Natural killer cell (primary cell): ENCODE measurements at regions not wholly inside any gene's neighbourhood (a gene's known extent, or its start where the extent isn't known, plus 50 kb on each side); places are given as distances from the start of the nearest gene placed in this dataset.

ENCODE experiments used
- ATAC-seq, 3 donors: fragments of 150-1000 bp in 2 of 3; fragments of 200-7000 bp in 1 of 3; cut with Tn5 transposase; 1 replicate in 1 of 3; 2 replicates in 2 of 3; pipeline ENCODE4 v1.10.0; 2021; ENCODE audit warnings: mild to moderate bottlenecking in 2 of 3, moderate library complexity in 2 of 3
- DNase-seq, 2 donors: peaks; one replicate each; pipeline versions ENCODE4 v3.0.0 to v3.0.0-alpha.2; 2013 to 2021; ENCODE audit warnings: mixed read lengths in 1 of 2
- H3K27ac ChIP-seq: one replicate; pipeline ENCODE4 v1.5.1; 2013; ENCODE audit warnings: mild to moderate bottlenecking, low read length
- H3K27me3 ChIP-seq: one replicate; pipeline ENCODE4 v1.6.1; 2013; ENCODE audit warnings: low read length; ENCODE audit not compliant: control insufficient read depth, insufficient read depth
- H3K36me3 ChIP-seq: one replicate; pipeline ENCODE4 v1.6.1; 2013; ENCODE audit warnings: low read length; ENCODE audit not compliant: control insufficient read depth, insufficient read depth
- H3K4me1 ChIP-seq: one replicate; pipeline ENCODE4 v1.6.1; 2013; ENCODE audit warnings: low read length; ENCODE audit not compliant: control insufficient read depth, insufficient read depth
- H3K4me3 ChIP-seq: one replicate; pipeline ENCODE4 v1.5.1; 2013; ENCODE audit warnings: low read length
- H3K9me3 ChIP-seq: one replicate; pipeline ENCODE4 v1.6.1; 2013; ENCODE audit warnings: low read length; ENCODE audit not compliant: control insufficient read depth, insufficient read depth
- H3K27ac Mint-ChIP-seq, 2 donors: one replicate each; pipeline ENCODE4 v1.8.0; 2022; ENCODE audit warnings: mild to moderate bottlenecking in 2 of 2, mixed read lengths in 2 of 2, moderate library complexity in 1 of 2
- H3K27me3 Mint-ChIP-seq, 2 donors: one replicate each; pipeline ENCODE4 v1.8.0; 2022; ENCODE audit warnings: low read depth in 2 of 2, mixed read lengths in 2 of 2
- H3K36me3 Mint-ChIP-seq: one replicate; pipeline ENCODE4 v1.8.0; 2022; ENCODE audit warnings: mixed read lengths
- H3K4me1 Mint-ChIP-seq, 2 donors: one replicate each; pipeline ENCODE4 v1.8.0; 2022; ENCODE audit warnings: mixed read lengths in 2 of 2
- H3K4me3 Mint-ChIP-seq: one replicate; pipeline ENCODE4 v1.8.0; 2022; ENCODE audit warnings: mild to moderate bottlenecking, moderate library complexity, mixed read lengths
- H3K9me3 Mint-ChIP-seq, 2 donors: one replicate each; pipeline ENCODE4 v1.8.0; 2022; ENCODE audit warnings: mixed read lengths in 2 of 2
- WGBS: methylation state at CpG from one replicate; pipeline ENCODE4 v1.1.7; 2013; ENCODE audit warnings: missing lambda C conversion rate; ENCODE audit not compliant: insufficient coverage; 5-methylcytosine and 5-hydroxymethylcytosine counted together
- intact Hi-C: fragments of 100-400 bp; cut with micrococcal nuclease; formaldehyde crosslinking; loops from one replicate; pipeline ENCODE4 v1.14.2; 2022
- TF ChIP-seq, protein P1 (sequence below): fragments of 200-600 bp; IDR thresholded peaks from one replicate; pipeline ENCODE4 v1.8.0; 2022; ENCODE audit warnings: antibody characterized with exemption

DNA sequence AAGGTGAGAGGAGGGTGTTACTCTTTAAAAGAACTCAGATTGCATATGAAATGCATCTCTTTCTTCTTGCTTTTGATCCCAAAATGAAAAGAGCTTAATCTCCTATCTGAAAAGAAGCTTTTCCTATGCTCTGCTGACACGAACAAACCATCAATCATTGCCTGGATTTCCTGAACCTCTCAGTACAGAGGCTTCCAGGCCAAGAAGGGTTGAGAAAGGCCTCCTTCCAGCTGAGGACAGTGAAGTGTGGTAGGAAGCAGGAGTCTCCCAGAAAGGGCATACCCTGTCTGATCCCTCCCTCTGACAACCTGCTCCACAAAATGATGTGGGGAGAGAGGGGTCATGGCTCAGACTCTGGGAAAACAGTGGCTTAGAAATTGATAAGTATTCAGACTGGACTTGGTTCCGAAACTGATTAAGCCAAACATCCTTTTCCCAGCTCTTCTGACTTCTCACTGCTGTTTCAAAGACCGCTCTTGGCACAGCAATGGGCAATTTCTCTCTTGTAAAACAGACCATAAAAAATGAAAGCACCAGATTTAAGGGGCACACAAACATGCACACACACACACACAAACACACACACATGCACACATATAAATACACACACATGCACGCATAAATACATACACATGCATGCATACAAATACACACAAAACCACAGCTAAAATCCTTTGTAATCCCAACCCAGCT lies 310.3 kb downstream of the SIPA1L2 start:
- Histone ChIP-seq H3K27ac (no peak overlapping the region), H3K4me1 (no peaks in the 10 kb centered on the region), H3K4me3 (no peak overlapping the region), H3K9me3 (no peaks in the 10 kb centered on the region), H3K27me3 (no peaks in the 10 kb centered on the region), H3K36me3 (no peaks in the 10 kb centered on the region)
- Mint-ChIP-seq H3K27ac (no peak overlapping the region), H3K9me3 (no peaks in the 10 kb centered on the region), H3K4me3 (no peak overlapping the region), H3K36me3 (no peaks in the 10 kb centered on the region), H3K4me1 (no peaks in the 10 kb centered on the region), H3K27me3 (peaks cover 0 to 6% of the 10 kb centered on the region in 2 donors)
- WGBS = 63% methylated on average over 4 of the region's 4 CpGs
- no peak for ATAC-seq
- no peak for DNase-seq
- intact Hi-C loops = no loop called here
- TF ChIP-seq, protein P1, sequence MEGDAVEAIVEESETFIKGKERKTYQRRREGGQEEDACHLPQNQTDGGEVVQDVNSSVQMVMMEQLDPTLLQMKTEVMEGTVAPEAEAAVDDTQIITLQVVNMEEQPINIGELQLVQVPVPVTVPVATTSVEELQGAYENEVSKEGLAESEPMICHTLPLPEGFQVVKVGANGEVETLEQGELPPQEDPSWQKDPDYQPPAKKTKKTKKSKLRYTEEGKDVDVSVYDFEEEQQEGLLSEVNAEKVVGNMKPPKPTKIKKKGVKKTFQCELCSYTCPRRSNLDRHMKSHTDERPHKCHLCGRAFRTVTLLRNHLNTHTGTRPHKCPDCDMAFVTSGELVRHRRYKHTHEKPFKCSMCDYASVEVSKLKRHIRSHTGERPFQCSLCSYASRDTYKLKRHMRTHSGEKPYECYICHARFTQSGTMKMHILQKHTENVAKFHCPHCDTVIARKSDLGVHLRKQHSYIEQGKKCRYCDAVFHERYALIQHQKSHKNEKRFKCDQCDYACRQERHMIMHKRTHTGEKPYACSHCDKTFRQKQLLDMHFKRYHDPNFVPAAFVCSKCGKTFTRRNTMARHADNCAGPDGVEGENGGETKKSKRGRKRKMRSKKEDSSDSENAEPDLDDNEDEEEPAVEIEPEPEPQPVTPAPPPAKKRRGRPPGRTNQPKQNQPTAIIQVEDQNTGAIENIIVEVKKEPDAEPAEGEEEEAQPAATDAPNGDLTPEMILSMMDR = no peak

DNA sequence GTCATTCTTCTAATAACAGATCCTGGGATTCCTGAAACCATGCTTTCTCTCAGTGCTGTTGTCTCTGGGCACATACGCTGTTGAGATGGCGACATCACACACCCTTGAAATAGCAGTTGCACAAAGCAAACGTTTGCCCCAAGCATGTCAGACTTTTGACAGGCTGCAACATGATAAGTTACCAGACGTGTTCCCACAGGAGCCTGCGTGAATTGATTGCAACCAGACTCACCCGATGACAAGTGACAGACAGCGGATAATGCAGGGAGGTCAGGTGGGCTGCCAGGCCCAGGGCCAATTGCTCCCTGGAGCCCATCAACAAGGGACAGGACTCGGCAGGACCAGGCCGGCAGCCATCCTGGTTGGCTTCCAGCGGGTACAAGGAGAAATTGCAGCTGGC lies 310.9 kb downstream of the SIPA1L2 start:
- no peak for DNase-seq
- 86% methylated on average over 10 of the region's 10 CpGs for WGBS
- no peaks in the 10 kb centered on the region for H3K9me3 Mint-ChIP-seq
- ATAC-seq = no peak
- no peak overlapping the region for H3K4me3 Mint-ChIP-seq
- no peaks in the 10 kb centered on the region for H3K27me3 ChIP-seq
- H3K4me1 ChIP-seq = no peaks in the 10 kb centered on the region
- H3K27ac Mint-ChIP-seq = no peak overlapping the region
- H3K36me3 Mint-ChIP-seq = no peaks in the 10 kb centered on the region
- H3K27ac ChIP-seq = no peak overlapping the region
- TF ChIP-seq, protein P1 = no peak
- H3K27me3 Mint-ChIP-seq = peaks cover 0 to 6% of the 10 kb centered on the region in 2 donors
- H3K9me3 ChIP-seq = no peaks in the 10 kb centered on the region
- H3K36me3 ChIP-seq = no peaks in the 10 kb centered on the region
- no peak overlapping the region for H3K4me3 ChIP-seq
- intact Hi-C loops = no loop called here
- H3K4me1 Mint-ChIP-seq = no peaks in the 10 kb centered on the region

DNA sequence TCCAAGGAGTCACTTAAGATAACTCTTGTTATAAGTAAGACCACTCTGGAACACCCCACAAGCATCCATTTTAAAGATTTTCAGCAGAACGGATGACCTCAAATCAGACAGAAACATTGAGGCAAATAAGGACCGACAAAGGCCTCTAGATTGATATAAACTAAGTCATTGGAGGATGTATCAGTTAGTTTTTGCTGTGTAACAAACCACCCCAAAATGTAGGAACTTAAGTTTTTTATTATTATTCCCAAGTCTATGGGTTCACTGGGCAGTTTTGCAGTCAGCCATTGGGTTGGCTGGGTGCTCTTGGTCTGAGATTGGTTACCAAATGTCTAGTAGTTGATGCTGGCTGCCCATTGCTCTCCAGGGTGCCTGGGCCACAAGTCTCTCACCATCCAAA lies 311.8 kb downstream of the SIPA1L2 start:
- TF ChIP-seq, protein P1 = no peak
- no peaks in the 10 kb centered on the region for H3K9me3 ChIP-seq
- no peaks in the 10 kb centered on the region for H3K27me3 ChIP-seq
- DNase-seq (no peak), ATAC-seq (no peak)
- intact Hi-C loops = no loop called here
- H3K36me3 ChIP-seq = no peaks in the 10 kb centered on the region
- WGBS = 100% methylated on average over 2 of the region's 2 CpGs
- Mint-ChIP-seq H3K4me1 (no peaks in the 10 kb centered on the region), H3K27me3 (peaks cover 0 to 4% of the 10 kb centered on the region in 2 donors), H3K9me3 (peaks cover 0 to under 1% of the 10 kb centered on the region in 2 donors), H3K27ac (no peak overlapping the region), H3K36me3 (no peaks in the 10 kb centered on the region), H3K4me3 (no peak overlapping the region)
- no peak overlapping the region for H3K4me3 ChIP-seq
- H3K4me1 ChIP-seq = no peaks in the 10 kb centered on the region
- no peak overlapping the region for H3K27ac ChIP-seq

DNA sequence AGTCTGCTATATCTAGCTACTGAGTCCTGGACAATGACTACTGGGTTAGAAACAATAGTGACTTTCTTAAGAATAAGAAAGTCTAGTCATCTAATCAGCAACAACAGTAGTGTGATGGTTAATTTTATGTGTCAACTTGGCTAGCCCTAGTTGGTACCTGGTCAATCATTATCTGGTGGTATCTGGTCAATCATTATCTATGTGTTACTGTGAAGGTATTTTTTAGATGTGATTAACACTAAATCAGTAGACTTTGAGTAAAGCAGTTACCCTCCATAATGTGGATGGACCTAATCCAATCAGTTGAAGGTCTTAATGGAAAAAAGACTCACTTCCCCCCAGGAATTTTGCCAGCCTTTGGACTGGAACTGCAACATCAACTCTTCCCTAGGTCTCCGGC lies 312.6 kb downstream of the SIPA1L2 start:
- Mint-ChIP-seq H3K4me1 (no peaks in the 10 kb centered on the region), H3K9me3 (peaks cover 2 to 3% of the 10 kb centered on the region in 2 donors), H3K27ac (no peak overlapping the region), H3K27me3 (peaks cover 0 to 4% of the 10 kb centered on the region in 2 donors), H3K36me3 (no peaks in the 10 kb centered on the region), H3K4me3 (no peak overlapping the region)
- intact Hi-C loops = no loop called here
- no peak for ATAC-seq
- Histone ChIP-seq H3K4me3 (no peak overlapping the region), H3K36me3 (no peaks in the 10 kb centered on the region), H3K27ac (no peak overlapping the region), H3K4me1 (no peaks in the 10 kb centered on the region), H3K9me3 (no peaks in the 10 kb centered on the region), H3K27me3 (no peaks in the 10 kb centered on the region)
- 100% methylated on average over 1 of the region's 1 CpG for WGBS
- TF ChIP-seq, protein P1 = no peak
- no peak for DNase-seq
